HUDEP-2 (cell line): ENCODE measurements at regions not wholly inside any gene's neighbourhood (a gene's known extent, or its start where the extent isn't known, plus 50 kb on each side); places are given as distances from the start of the nearest gene placed in this dataset.

Source experiments
- DNase-seq, 76 experiments: peaks; one replicate each; lab custom pipeline; 2025; ENCODE audit not compliant: unreplicated experiment in 76 of 76; lab: John Stamatoyannopoulos, UW

- no peak for DNase-seq
Measured at GRCh38 chr12:77504466-77504865, 326.2 kb upstream of the NAV3 start.

GRCh38 chr12:77500089-77500488 is 330.6 kb upstream of the NAV3 start:
- no peak for DNase-seq

GRCh38 chr12:77497647-77498046 is 333.0 kb upstream of the NAV3 start:
- no peak for DNase-seq

- no peak for DNase-seq
Measured at GRCh38 chr12:77496714-77497113, 334.0 kb upstream of the NAV3 start.

GRCh38 chr12:77494296-77494695 is 336.4 kb upstream of the NAV3 start:
- DNase-seq = no peak

GRCh38 chr12:77493302-77494168 is 337.2 kb upstream of the NAV3 start:
- DNase-seq = no peak

- DNase-seq = no peak
Measured at GRCh38 chr12:77492536-77492935, 338.2 kb upstream of the NAV3 start.

- no peak for DNase-seq
Measured at GRCh38 chr12:77489331-77489970, 341.2 kb upstream of the NAV3 start.

- DNase-seq = no peak
Measured at GRCh38 chr12:77488041-77488620, 342.6 kb upstream of the NAV3 start.

GRCh38 chr12:77486872-77487271 is 343.8 kb upstream of the NAV3 start:
- DNase-seq = no peak

- DNase-seq = no peak
Measured at GRCh38 chr12:77485961-77486854, 344.5 kb upstream of the NAV3 start.

GRCh38 chr12:77481687-77482086 is 349.0 kb upstream of the NAV3 start:
- no peak for DNase-seq

- DNase-seq = no peak
Measured at GRCh38 chr12:77477907-77478533, 352.7 kb upstream of the NAV3 start.

- DNase-seq = no peak
Measured at GRCh38 chr12:77471801-77472200, 358.9 kb upstream of the NAV3 start.

- DNase-seq = no peak
Measured at GRCh38 chr12:77469578-77470333, 360.9 kb upstream of the NAV3 start.

- DNase-seq = no peak
Measured at GRCh38 chr12:77442633-77443032, 377.3 kb upstream of the E2F7 start.

- DNase-seq = no peak
Measured at GRCh38 chr12:77439749-77440148, 374.4 kb upstream of the E2F7 start.

- DNase-seq = no peak
Measured at GRCh38 chr12:77438644-77439043, 373.3 kb upstream of the E2F7 start.

GRCh38 chr12:77437206-77437605 is 371.8 kb upstream of the E2F7 start:
- DNase-seq = no peak
